Inferior parietal cortex (tissue), 1 donor: ENCODE measurements at regions not wholly inside any gene's neighbourhood (a gene's known extent, or its start where the extent isn't known, plus 50 kb on each side); places are given as distances from the start of the nearest gene placed in this dataset.
"Not testable (repeated sequence)": the region's sequence is repeated elsewhere in the genome, so short reads cannot be mapped to it uniquely, and the experiment has no call there.

ENCODE experiments used
- DNase-seq: peaks from one replicate; pipeline ENCODE4 v3.0.0-alpha.2; 2016; ENCODE audit errors: extremely low spot score

DNA sequence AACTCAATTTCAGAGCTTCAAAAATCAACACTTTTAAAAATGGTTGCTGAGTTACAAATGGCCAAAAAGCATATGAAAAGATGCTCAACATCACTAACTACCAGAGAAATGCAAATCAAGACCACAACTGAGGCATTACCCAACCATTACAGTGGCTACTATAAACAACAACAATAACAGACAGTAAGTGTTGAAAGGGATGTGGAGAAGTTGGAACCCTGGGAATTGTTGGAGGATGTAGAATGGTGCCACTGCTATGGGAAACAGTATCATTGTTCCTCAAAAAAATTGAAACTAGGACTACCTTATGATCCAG is 173.3 kb upstream of the SPRED2 start:
- DNase-seq = no peak

DNA sequence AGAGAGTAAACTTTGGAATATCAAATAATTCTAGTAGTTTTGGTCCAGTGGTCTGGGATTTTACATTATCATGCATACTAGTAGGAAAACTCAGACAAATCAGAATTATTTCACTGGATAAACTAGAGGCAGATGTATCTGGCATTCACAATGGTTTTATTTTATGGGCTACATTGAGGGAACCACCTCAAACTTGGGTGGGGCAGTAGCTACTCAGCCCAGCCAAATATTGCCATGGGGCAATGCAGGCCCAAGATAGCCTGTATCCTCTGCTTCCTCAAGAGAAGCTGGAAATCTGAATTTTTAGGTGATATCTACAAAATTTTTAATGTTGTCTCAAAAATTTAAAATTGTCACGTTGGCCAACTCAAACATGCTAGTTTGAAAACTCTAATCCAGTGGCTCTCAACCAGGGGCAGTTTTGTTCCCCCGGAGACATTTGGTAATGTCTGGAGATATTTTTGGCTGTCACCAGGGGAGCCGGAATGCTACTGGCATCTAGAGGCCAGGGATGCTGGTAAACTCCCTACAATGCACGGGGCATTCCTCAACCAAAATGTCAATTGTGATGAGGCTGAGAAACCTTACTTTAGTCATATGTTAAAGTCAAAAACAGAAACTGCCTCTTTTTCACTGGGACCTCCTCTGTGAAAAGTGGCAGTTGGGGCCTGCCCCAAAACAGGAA is 172.8 kb upstream of the SPRED2 start:
- no peak for DNase-seq

DNA sequence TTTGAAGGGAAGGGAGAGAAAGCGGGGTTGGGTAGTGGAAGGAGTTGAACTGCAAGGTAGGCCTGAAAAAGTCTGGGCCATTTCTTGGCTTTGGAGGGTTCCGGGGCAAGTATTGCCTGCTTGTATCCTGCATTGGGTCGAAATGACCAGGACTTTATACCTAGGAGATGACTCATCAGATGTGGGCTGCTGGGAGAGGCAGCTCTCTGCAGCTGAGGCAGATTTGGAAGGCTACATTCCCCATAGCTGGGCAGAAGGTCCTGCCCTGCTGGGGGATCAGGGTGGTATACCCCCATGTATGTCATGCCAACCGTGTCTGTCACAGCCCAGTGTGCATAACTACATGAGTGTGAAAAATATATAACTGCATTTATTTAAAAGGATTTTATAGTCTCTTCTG is 171.8 kb upstream of the SPRED2 start:
- no peak for DNase-seq

DNA sequence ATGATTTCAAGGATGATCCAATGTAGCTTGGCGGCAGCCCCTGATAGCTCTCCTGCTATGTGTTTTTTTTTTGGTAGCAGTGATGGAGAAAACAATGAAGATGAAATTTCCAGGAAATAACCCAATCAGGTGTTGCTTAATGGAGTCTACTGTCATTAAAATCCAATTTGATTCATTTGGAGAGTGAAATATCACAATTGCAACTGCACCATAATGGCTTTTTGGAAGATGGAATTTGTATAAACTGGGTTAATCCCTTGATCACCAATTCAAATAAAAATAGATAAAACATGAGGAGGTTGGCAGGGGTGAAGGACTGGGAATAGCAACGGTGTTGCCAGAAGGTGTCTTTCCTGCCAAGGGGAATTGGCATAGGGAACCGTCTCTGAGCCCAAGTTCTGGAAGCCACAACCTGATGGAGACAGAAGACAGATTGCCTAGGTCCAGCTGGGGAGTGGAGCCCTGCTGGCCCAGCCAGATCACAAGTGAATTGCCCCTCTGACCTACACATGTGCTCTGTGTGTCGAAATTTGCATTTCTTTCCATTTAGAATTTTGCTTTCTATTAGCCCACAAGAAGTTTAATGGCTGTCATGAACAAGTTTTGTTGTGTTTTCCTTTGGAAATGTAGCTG is 170.3 kb upstream of the SPRED2 start:
- DNase-seq = no peak

DNA sequence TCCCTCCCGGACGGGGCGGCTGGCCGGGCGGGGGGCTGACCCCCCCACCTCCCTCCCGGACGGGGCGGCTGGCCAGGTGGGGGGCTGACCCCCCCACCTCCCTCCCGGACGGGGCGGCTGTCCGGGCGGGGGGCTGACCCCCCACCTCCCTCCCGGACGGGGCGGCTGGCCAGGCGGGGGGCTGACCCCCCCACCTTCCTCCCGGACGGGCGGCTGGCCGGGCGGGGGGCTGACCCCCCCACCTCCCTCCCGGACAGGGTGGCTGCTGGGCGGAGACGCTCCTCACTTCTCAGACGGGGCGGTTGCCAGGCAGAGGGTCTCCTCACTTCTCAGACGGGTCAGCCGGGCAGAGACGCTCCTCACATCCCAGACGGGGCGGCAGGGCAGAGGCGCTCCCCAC is 168.5 kb upstream of the SPRED2 start:
- not testable (repeated sequence) for DNase-seq

DNA sequence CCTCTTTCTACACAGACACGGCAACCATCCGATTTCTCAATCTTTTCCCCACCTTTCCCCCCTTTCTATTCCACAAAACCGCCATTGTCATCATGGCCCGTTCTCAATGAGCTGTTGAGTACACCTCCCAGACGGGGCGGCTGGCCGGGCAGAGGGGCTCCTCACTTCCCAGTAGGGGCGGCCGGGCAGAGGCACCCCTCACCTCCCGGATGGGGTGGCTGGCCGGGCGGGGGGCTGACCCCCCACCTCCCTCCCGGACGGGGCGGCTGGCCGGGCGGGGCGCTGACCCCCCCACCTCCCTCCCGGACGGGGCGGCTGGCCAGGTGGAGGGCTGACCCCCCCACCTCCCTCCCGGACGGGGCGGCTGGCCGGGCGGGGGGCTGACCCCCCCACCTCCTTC is 168.0 kb upstream of the SPRED2 start:
- not testable (repeated sequence) for DNase-seq

DNA sequence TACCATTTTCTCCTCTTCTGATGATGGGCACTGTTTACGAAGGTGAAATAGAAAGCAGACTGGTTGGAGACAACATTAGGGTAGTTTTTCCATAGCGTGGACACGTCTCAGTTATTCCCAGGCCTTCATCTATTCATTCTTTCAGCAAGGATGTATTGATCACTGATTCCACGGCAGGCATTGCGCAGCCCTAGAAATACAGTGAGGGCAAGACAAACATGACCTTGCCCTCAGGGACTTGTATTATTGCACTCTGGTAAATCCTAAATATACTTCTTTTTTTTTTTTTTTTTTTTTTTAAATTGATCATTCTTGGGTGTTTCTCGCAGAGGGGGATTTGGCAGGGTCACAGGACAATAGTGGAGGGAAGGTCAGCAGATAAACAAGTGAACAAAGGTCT is 167.3 kb upstream of the SPRED2 start:
- no peak for DNase-seq

DNA sequence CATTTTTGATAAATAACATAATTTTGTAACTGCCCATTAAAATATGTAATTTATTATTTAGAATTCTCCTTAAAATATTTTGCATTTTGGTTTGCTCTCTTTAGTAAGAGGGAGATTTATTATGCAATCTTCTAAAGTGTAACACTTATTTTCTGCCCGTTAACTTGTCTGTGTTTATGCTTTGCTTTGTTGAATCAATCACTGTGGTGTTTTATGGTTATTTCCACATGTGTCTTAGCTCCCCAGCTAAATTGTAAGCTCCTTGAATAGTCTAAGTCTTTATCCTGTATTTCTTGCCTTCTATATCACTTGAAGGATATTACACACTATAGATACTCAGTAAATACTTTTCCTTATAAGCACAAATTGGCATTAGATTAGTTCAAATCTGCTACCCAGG is 166.6 kb upstream of the SPRED2 start:
- DNase-seq = no peak

DNA sequence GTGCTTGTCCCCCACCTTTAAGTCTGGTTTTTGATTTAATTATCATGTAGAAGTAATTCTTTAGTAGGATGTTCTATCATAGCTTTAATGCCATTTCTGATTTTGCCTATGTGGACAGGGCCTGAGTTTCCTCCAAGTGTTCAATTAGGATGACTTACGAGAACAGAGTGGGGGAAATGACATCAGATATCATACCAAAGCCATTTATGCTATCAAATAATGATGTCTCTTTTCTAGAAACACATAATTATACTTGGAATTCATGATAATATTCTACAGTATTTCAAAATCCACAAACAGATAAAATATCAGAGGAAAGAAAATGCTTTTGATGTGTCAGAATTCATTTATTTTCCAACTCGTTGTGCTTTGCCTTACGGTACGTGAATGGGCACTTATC is 165.9 kb upstream of the SPRED2 start:
- no peak for DNase-seq

DNA sequence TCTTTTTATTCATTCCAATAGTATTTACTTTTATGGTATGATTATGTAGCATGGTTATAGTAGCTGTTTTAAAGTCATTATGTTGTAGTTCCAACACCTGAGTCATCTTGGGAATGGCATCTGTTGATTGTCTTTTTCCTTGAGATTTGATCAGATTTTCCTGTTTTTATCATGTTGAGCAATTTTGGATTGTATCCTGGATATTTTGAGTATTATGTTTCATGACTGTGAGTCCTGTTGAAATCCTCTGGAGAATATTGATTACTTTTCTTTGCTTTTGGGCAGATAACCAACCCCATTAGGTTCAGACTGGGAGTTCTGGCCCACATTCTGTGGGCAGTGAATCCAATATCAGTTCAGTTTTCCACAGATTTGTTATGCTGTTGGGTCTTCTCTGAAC is 163.2 kb upstream of the SPRED2 start:
- DNase-seq = no peak

DNA sequence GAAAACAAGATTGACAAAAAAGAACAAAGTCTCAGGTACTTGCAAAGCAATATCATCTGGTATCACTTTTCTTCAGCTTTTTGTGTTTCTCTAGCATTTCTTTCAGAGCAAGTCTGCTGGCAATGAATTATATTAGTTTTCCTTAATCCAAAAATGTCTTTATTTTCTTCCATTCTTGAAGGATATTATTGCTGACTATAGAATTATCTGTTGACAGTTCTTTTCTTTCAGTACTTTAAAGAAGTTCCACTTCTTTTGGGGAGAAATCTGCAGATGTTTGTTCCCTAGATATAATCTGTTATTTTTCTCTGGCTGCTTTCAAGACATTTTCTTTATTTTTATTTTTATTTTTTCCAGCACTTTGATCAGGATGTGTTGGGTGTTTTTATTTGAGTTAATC is 161.8 kb upstream of the SPRED2 start:
- DNase-seq = no peak

DNA sequence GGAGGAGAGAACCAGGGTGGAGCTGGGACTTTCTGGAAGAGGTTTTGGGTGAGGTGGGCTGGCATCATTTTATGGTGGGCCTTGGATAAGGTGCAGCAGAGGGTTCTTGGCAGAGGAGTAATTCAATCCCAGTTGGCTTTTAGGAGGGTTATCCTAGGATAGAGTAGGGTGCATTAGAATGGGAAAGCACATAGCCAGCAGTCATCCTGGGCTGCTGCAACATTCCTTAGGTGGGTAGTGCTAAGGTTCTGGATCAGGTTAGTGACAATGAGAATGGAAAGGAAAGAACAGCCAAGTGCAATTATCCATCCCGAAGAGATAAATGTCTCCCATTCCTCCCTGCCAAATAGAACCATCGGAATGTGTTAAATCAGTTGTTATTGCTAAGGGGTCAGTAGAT is 157.3 kb upstream of the SPRED2 start:
- DNase-seq = no peak

DNA sequence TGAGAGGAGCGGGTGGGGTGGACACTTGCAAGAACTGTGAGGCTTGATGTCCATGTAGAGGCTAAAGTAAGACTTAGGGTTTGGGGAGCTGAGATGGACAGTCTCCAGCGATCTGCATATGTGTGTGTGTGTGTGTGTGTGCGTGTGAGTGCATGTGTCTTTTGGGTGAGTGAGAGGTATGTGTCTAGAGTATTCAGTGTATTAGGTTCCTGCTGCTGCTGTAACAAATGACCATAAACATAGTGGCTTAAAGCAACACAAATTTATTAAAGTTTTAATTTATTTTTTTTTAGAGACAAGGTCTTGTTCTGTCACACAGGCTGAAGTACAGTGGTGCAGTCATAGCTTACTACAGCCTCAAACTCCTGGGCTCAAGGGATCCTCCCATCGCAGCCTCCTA is 155.4 kb upstream of the SPRED2 start:
- DNase-seq = no peak

DNA sequence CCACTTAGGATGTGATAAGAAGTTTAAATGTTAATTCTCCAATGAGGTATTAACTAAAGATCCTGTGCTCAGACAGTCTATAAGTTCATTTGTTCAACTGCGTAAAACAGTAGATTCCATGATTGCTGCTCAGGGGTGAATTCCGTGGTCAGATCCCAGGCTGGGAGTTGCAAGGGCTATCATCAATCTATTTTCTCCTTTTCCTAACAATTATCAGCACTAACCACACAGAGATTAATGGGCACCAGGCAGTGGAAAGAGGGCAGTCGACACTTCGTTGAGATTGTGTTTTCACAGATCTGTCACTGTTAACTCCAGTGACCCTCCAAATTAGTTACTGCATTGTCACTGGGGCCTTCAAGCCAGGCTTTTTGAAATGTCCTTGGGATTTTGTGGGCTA is 154.1 kb upstream of the SPRED2 start:
- no peak for DNase-seq

DNA sequence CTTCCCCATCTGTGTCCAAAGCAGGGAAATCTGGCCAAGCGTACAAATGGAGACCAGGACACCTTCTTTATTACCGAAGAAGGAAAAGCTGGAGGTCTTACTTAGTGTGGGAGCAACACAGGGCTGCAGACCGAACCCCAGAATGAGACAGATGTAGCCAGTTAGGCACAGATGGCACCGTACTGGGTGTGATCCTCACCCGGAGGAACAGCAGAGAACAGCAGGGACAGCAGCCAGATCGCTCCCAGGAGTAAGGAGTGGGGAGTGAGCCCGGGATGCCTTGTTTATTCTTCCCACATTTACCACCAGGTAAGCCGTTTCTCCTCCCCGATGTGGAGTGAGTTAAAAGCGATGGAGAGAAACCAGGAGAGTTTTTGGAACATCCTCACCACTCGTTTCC is 150.7 kb upstream of the SPRED2 start:
- DNase-seq = no peak

DNA sequence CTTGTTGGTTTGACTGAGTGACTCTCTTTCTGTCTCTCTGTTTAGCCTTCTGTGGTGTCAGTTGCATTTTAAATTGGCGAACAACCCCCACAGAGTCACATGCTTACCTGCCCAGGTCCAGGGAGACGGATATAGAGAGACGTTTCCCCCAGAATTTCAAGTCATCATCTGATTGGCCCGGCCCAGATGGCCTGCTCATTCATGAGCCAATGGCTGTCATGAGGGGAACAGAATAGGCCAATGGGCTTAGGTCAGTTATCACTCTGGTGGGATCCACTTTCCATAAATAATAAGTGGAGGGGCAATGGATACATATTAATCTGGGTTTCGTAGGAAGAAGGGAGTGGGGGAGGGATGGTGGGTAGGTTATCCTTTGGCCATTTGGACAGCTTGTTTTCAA is 150.0 kb upstream of the SPRED2 start:
- DNase-seq = no peak

DNA sequence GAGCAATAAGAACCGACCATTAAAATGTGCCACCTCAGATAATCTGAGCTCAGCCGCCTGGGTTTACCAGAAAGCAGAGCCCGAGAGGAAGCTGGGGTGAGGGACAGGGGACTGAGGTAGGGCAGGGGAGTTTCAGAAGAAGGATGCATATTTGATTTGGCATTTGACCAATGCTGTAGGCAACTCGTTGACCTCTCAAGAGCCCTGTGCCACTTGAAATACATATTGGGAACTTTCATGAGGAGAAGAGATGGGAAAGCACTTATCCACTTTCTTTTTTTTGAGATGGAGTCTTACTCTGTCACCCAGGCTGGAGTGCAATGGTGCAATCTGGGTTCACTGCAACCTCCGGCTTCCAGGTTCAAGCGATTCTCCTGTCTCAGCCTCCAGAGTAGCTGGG is 148.4 kb upstream of the SPRED2 start:
- no peak for DNase-seq

DNA sequence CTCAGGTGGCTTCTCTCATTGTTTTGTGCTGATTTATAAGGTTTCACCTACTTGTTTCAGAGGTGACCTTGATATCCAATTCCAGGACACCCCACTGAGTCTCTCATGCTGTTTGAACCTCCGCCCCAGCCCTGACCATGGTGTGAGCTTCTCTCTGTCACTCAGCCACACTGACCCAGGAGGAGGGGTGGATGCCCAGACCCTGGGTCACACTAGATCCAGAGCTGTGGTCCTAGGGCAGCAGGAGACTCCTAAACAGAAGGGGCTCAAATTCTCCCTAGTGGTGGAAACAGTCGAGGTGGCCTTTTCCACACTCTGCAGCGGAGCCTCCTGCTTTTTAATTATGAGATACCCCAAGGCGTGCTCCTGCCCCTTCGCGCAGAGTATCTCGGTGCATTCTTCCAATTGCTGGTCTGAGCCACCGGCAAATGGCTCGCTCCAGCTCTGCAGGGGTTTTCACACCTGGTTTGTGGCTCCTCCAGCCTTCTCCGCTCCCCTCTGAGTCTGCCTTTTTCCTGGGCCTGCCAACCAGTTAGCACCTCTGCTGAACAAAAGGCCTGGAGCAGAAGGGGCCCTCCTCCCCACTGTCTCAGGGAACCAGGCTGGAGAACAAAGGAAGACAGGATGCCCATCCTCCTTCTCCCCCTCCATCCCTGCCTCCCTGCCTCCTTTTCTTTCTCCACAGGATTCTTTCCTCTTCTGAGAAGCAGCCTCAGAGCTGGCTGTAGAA is 147.3 kb upstream of the SPRED2 start:
- DNase-seq = no peak

DNA sequence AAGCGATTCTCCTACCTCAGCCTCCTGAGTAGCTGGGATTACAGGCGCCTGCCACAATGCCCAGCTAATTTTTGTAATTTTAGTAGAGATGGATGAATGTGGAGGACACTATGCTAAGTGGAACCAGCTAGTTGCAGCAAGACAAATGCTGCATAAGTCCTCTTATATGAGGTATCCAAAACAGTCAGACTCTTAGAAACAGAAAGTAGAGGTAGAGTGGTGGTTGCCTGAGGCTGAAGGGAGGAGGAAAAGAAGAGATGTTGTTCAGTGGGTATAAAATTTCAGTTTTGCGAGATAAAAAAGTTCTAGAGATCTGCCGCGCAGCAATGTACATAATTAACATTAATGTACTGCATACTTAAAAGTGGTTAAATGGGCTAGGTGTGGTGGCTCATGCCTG is 145.3 kb upstream of the SPRED2 start:
- DNase-seq = no peak

DNA sequence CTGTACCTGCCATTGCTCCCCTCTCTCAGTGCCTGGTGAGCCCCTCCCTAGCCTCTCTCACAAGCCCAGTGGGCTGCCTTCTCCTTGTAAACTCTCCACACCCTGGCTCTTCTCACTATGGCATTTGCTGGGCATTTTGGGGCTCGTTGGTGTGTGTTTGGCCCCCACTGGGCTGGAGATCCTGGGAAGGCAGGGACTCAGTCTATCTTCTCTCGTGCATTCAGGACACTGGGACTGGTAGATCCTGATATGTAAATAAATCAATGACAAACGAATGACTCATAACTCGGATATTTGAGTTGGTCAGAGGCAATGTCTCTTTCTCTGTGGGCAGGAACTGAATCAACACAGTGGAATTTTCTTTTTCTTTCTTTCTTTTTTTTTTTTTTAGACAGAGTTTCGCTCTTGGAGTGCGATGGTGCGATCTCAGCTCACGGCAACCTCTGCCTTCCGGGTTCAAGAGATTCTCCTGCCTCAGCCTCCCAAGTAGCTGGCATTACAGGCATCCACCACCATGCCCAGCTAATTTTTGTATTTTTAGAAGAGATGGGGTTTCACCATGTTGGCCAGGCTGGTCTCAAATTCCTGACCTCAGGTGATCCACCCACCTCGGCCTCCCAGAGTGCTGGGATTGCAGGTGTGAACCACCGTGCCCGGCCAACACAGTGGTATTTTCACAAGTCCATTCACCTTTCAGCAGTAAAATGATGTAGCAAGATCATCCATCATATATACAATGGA is 144.6 kb upstream of the SPRED2 start:
- no peak for DNase-seq

DNA sequence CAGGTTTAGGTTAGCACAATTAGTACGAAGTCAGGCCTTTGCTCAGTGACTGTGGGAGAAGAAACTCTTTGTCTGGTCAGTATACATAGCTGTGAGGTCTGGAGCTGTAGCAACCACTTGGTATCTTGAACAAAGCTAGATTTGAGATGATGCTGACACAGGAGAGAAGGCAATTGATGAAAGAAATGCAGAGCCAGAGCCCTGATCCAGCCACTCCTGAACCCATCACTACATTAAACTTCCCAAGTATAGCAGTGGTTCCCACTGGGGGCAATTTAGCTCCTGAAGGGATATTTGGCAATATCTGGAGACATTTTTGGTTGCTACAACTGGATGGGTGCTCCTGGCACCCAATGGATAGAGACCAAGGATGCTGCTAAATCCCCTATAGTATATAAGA is 143.9 kb upstream of the SPRED2 start:
- no peak for DNase-seq

DNA sequence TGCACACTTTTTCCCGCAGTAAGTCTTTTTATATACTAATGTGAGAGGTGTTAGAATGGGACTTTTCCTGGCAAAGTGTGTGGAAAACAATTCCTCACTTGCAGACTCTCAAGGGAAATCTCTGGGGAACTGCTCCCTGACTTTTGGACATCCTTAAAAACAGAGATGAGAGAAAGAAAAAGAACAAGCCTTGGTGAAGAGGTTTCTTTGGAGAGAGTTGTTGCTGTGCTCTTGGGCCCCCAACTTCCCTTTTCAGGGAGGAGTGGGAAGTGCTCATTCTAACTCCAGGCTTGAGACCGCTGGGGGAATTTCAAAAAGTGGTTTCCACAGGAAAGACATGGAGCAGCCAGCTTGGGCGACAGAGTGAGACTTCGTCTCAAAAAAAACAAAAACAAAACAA is 142.6 kb upstream of the SPRED2 start:
- DNase-seq = no peak
